WTC11 (cell line): ENCODE measurements at regions not wholly inside any gene's neighbourhood (a gene's known extent, or its start where the extent isn't known, plus 50 kb on each side); places are given as distances from the start of the nearest gene placed in this dataset.

Experiments
- ATAC-seq: fragments of 200-7000 bp; cut with Tn5 transposase; 2 replicates; pipeline ENCODE4 v1.10.0; 2021; ENCODE audit warnings: mild to moderate bottlenecking, moderate library complexity
- CTCF ChIA-PET: fragments of 300-600 bp; sonication (Branson Sonifier 250); formaldehyde crosslinking; loops from one replicate; lab custom pipeline; 2021; ENCODE audit warnings: antibody characterized with exemption; lab: Charles Lee
- POLR2A ChIA-PET: fragments of 350-600 bp; sonication (Branson Sonifier 250); formaldehyde crosslinking; loops from one replicate; lab custom pipeline; 2021; ENCODE audit warnings: antibody characterized with exemption; lab: Charles Lee
- DNase-seq: peaks from one replicate; pipeline ENCODE4 v3.0.0; 2021; ENCODE audit warnings: low spot score
- H3K27ac Mint-ChIP-seq: 2 replicates; pipeline ENCODE4 v1.8.0; 2021; ENCODE audit warnings: mixed read lengths
- H3K27me3 Mint-ChIP-seq: 2 replicates; pipeline ENCODE4 v1.8.0; 2021; ENCODE audit warnings: low read depth, mild to moderate bottlenecking, moderate library complexity, mixed read lengths
- H3K36me3 Mint-ChIP-seq: 2 replicates; pipeline ENCODE4 v1.8.0; 2021; ENCODE audit warnings: mixed read lengths
- H3K4me1 Mint-ChIP-seq: 2 replicates; pipeline ENCODE4 v1.8.0; 2022; ENCODE audit warnings: mixed read lengths
- H3K4me3 Mint-ChIP-seq: 2 replicates; pipeline ENCODE4 v1.8.0; 2021; ENCODE audit warnings: mild to moderate bottlenecking, moderate library complexity, mixed read lengths
- H3K9me3 Mint-ChIP-seq: 2 replicates; pipeline ENCODE4 v1.8.0; 2021; ENCODE audit warnings: mixed read lengths
- CREM ChIP-seq: sonication (generic); formaldehyde crosslinking; IDR thresholded peaks from 2 replicates; pipeline ENCODE4 v1.8.1; 2022; ENCODE audit warnings: mild to moderate bottlenecking, missing genetic modification reagents, moderate library complexity
- ELF4 ChIP-seq: sonication (generic); formaldehyde crosslinking; IDR thresholded peaks from 2 replicates; pipeline ENCODE4 v1.8.1; 2022; ENCODE audit warnings: low read depth, mild to moderate bottlenecking, moderate library complexity, missing genetic modification reagents
- ESRRA ChIP-seq: sonication (generic); formaldehyde crosslinking; IDR thresholded peaks from 2 replicates; pipeline ENCODE4 v1.8.1; 2022; ENCODE audit warnings: mild to moderate bottlenecking, missing genetic modification reagents, borderline replicate concordance
- FOXK1 ChIP-seq: sonication (generic); formaldehyde crosslinking; IDR thresholded peaks from 2 replicates; pipeline ENCODE4 v1.8.0; 2022; ENCODE audit warnings: mild to moderate bottlenecking, moderate library complexity, missing genetic modification reagents
- GRHL2 ChIP-seq: fragments of 250-450 bp; sonication (Bioruptor Pico); IDR thresholded peaks from 2 replicates; pipeline ENCODE4 v1.8.0; 2022; ENCODE audit warnings: mild to moderate bottlenecking, moderate library complexity; ENCODE audit not compliant: insufficient replicate concordance, severe bottlenecking
- HMGA2 ChIP-seq: fragments of 250-450 bp; sonication (Bioruptor Pico); IDR thresholded peaks from 2 replicates; pipeline ENCODE4 v1.4.0; 2021; ENCODE audit warnings: mild to moderate bottlenecking, moderate library complexity
- JAZF1 ChIP-seq: fragments of 250-450 bp; sonication (Bioruptor Pico); IDR thresholded peaks from 2 replicates; pipeline ENCODE4 v1.9.0; 2021; ENCODE audit warnings: moderate library complexity, mild to moderate bottlenecking, inconsistent platforms
- RORB ChIP-seq: fragments of 250-450 bp; sonication (Bioruptor Pico); IDR thresholded peaks from 2 replicates; pipeline ENCODE4 v1.9.0; 2021; ENCODE audit warnings: mild to moderate bottlenecking
- SP1 ChIP-seq: sonication (generic); formaldehyde crosslinking; conservative IDR thresholded peaks from 2 replicates; pipeline ENCODE4 v1.8.1; 2022; ENCODE audit warnings: missing genetic modification reagents
- ZNF219 ChIP-seq: sonication (generic); formaldehyde crosslinking; IDR thresholded peaks from 2 replicates; pipeline ENCODE4 v1.8.0; 2023; ENCODE audit warnings: missing genetic modification reagents, mild to moderate bottlenecking, borderline replicate concordance
- ZNF232 ChIP-seq: sonication (generic); formaldehyde crosslinking; IDR thresholded peaks from 2 replicates; pipeline ENCODE4 v1.8.0; 2022; ENCODE audit warnings: mild to moderate bottlenecking, missing genetic modification reagents
- ZNF416 ChIP-seq: fragments of 250-450 bp; sonication (Bioruptor Pico); IDR thresholded peaks from 2 replicates; pipeline ENCODE4 v1.9.0; 2021; ENCODE audit warnings: mild to moderate bottlenecking, inconsistent platforms
- TF ChIP-seq, protein P1 (sequence below): sonication (generic); formaldehyde crosslinking; IDR thresholded peaks from 2 replicates; pipeline ENCODE4 v1.8.1; 2023; ENCODE audit warnings: mild to moderate bottlenecking, missing genetic modification reagents, moderate library complexity
- TF ChIP-seq, protein P2 (sequence below): sonication (generic); formaldehyde crosslinking; IDR thresholded peaks from 2 replicates; pipeline ENCODE4 v1.8.1; 2022; ENCODE audit warnings: low read depth, mild to moderate bottlenecking, moderate library complexity, missing genetic modification reagents, borderline replicate concordance
- TF ChIP-seq, protein P3 (sequence below): sonication (generic); formaldehyde crosslinking; IDR thresholded peaks from 2 replicates; pipeline ENCODE4 v1.8.0; 2022; ENCODE audit warnings: mild to moderate bottlenecking, missing genetic modification reagents
- TF ChIP-seq, protein P4 (sequence below): sonication (generic); formaldehyde crosslinking; IDR thresholded peaks from 2 replicates; pipeline ENCODE4 v1.8.0; 2022; ENCODE audit warnings: mild to moderate bottlenecking, missing genetic modification reagents
- TF ChIP-seq, protein P5 (sequence below): fragments of 250-450 bp; sonication (Bioruptor Pico); IDR thresholded peaks from 2 replicates; pipeline ENCODE4 v1.9.0; 2021; ENCODE audit warnings: mild to moderate bottlenecking
- TF ChIP-seq, protein P6 (sequence below): sonication (generic); formaldehyde crosslinking; IDR thresholded peaks from 2 replicates; pipeline ENCODE4 v1.8.0; 2023; ENCODE audit warnings: missing genetic modification reagents
- TF ChIP-seq, protein P7 (sequence below): fragments of 200-600 bp; IDR thresholded peaks from 2 replicates; pipeline ENCODE4 v1.8.0; 2022; ENCODE audit warnings: antibody characterized with exemption

DNA sequence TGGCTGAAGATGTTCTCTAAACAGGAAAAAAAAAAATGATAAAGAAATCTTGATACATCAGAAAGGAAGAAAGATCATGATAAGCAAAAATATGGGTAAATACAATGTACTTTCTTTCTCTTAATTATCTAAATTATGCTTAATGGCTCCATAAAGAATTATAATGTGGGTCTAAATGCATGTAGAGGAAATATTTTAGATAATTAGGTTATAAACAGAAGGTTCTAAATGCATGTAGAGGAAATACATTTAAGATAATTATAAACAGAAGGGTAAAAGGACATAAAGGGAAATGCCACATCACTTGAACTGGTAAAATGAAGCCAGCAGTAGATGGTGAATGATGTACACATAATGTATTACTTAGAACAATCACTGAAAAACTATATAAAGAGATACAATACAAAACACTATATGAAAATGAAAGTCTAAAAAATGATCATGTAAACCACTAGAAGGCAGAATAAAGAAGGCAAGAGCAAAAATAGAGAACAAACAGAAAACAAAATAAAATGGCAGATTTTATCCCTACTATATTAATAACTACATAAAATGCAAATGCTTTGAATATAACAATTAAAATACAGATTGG, 308.4 kb upstream of the CDH2 start:
- no peaks in the 10 kb centered on the region for H3K4me1 Mint-ChIP-seq
- H3K27me3 Mint-ChIP-seq = no peaks in the 10 kb centered on the region; the same call in 1 of the 2 replicates
- no peak overlapping the region for H3K27ac Mint-ChIP-seq
- H3K4me3 Mint-ChIP-seq = no peak overlapping the region
- ChIA-PET POLR2A (no interaction called here), CTCF (no interaction called here)
- no peak for DNase-seq
- TF ChIP-seq JAZF1 (no peak), ESRRA (CRISPR knock-in tag) (no peak), RORB (CRISPR knock-in tag) (no peak), ZNF416 (no peak), ELF4 (CRISPR knock-in tag) (no peak), HMGA2 (CRISPR knock-in tag) (no peak), SP1 (CRISPR knock-in tag) (no peak), GRHL2 (CRISPR knock-in tag) (no peak), FOXK1 (CRISPR knock-in tag) (no peak), ZNF232 (no peak)
- TF ChIP-seq, protein P1, sequence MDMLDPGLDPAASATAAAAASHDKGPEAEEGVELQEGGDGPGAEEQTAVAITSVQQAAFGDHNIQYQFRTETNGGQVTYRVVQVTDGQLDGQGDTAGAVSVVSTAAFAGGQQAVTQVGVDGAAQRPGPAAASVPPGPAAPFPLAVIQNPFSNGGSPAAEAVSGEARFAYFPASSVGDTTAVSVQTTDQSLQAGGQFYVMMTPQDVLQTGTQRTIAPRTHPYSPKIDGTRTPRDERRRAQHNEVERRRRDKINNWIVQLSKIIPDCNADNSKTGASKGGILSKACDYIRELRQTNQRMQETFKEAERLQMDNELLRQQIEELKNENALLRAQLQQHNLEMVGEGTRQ (CRISPR knock-in tag) = no peak
- TF ChIP-seq, protein P2, sequence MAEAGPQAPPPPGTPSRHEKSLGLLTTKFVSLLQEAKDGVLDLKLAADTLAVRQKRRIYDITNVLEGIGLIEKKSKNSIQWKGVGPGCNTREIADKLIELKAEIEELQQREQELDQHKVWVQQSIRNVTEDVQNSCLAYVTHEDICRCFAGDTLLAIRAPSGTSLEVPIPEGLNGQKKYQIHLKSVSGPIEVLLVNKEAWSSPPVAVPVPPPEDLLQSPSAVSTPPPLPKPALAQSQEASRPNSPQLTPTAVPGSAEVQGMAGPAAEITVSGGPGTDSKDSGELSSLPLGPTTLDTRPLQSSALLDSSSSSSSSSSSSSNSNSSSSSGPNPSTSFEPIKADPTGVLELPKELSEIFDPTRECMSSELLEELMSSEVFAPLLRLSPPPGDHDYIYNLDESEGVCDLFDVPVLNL (CRISPR knock-in tag) = no peak
- TF ChIP-seq, protein P3, sequence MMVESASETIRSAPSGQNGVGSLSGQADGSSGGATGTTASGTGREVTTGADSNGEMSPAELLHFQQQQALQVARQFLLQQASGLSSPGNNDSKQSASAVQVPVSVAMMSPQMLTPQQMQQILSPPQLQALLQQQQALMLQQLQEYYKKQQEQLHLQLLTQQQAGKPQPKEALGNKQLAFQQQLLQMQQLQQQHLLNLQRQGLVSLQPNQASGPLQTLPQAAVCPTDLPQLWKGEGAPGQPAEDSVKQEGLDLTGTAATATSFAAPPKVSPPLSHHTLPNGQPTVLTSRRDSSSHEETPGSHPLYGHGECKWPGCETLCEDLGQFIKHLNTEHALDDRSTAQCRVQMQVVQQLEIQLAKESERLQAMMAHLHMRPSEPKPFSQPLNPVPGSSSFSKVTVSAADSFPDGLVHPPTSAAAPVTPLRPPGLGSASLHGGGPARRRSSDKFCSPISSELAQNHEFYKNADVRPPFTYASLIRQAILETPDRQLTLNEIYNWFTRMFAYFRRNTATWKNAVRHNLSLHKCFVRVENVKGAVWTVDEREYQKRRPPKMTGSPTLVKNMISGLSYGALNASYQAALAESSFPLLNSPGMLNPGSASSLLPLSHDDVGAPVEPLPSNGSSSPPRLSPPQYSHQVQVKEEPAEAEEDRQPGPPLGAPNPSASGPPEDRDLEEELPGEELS (CRISPR knock-in tag) = no peak
- TF ChIP-seq, protein P4, sequence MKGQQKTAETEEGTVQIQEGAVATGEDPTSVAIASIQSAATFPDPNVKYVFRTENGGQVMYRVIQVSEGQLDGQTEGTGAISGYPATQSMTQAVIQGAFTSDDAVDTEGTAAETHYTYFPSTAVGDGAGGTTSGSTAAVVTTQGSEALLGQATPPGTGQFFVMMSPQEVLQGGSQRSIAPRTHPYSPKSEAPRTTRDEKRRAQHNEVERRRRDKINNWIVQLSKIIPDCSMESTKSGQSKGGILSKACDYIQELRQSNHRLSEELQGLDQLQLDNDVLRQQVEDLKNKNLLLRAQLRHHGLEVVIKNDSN (CRISPR knock-in tag) = no peak
- ATAC-seq = no peak
- no peaks in the 10 kb centered on the region for H3K9me3 Mint-ChIP-seq
- H3K36me3 Mint-ChIP-seq = no peaks in the 10 kb centered on the region

DNA sequence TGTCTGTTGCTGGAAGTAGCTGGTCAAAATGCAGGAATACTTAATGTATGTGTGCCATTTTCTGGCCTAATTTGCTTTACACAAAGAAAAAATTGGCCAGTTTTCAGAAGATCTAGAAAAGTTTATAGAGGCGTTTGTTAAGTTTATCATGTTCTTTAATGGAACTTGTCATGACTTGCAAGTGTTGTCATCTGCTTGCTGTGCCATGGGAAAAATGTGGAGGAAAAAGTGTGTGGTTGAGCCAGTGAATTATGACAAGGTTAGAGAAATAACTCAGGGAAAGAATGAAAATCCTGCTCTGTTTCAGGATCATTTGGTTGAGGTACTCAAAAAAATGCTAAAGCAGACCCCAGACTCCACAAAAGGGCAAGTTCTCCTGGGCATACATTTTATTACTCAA, 301.6 kb upstream of the CDH2 start:
- ATAC-seq (no peak), DNase-seq (no peak)
- Mint-ChIP-seq H3K36me3 (peaks cover 22% of the 10 kb centered on the region), H3K27me3 (no peaks in the 10 kb centered on the region), H3K9me3 (peaks cover 40% of the 10 kb centered on the region), H3K27ac (no peak overlapping the region), H3K4me1 (peaks cover under 1% of the 10 kb centered on the region; the same call in 1 of the 2 replicates), H3K4me3 (no peak overlapping the region)
- POLR2A ChIA-PET = interaction anchor here (0.5 kb wide), 1 partner anchor 286 kb away, joined by 3 read pairs; no protein-coding TSS in a partner anchor
- CTCF ChIA-PET = interaction anchor here (1.5 kb wide), 1 partner anchor 9 kb away, joined by 4 read pairs; no protein-coding TSS in a partner anchor
- no peak for TF ChIP-seq GRHL2 (CRISPR knock-in tag)
- TF ChIP-seq CREM (CRISPR knock-in tag) = no peak
- no peak for TF ChIP-seq RORB (CRISPR knock-in tag)
- TF ChIP-seq, protein P5, sequence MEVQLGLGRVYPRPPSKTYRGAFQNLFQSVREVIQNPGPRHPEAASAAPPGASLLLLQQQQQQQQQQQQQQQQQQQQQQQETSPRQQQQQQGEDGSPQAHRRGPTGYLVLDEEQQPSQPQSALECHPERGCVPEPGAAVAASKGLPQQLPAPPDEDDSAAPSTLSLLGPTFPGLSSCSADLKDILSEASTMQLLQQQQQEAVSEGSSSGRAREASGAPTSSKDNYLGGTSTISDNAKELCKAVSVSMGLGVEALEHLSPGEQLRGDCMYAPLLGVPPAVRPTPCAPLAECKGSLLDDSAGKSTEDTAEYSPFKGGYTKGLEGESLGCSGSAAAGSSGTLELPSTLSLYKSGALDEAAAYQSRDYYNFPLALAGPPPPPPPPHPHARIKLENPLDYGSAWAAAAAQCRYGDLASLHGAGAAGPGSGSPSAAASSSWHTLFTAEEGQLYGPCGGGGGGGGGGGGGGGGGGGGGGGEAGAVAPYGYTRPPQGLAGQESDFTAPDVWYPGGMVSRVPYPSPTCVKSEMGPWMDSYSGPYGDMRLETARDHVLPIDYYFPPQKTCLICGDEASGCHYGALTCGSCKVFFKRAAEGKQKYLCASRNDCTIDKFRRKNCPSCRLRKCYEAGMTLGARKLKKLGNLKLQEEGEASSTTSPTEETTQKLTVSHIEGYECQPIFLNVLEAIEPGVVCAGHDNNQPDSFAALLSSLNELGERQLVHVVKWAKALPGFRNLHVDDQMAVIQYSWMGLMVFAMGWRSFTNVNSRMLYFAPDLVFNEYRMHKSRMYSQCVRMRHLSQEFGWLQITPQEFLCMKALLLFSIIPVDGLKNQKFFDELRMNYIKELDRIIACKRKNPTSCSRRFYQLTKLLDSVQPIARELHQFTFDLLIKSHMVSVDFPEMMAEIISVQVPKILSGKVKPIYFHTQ = no peak
- TF ChIP-seq, protein P6, sequence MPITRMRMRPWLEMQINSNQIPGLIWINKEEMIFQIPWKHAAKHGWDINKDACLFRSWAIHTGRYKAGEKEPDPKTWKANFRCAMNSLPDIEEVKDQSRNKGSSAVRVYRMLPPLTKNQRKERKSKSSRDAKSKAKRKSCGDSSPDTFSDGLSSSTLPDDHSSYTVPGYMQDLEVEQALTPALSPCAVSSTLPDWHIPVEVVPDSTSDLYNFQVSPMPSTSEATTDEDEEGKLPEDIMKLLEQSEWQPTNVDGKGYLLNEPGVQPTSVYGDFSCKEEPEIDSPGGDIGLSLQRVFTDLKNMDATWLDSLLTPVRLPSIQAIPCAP (CRISPR knock-in tag) = no peak
- TF ChIP-seq, protein P7, sequence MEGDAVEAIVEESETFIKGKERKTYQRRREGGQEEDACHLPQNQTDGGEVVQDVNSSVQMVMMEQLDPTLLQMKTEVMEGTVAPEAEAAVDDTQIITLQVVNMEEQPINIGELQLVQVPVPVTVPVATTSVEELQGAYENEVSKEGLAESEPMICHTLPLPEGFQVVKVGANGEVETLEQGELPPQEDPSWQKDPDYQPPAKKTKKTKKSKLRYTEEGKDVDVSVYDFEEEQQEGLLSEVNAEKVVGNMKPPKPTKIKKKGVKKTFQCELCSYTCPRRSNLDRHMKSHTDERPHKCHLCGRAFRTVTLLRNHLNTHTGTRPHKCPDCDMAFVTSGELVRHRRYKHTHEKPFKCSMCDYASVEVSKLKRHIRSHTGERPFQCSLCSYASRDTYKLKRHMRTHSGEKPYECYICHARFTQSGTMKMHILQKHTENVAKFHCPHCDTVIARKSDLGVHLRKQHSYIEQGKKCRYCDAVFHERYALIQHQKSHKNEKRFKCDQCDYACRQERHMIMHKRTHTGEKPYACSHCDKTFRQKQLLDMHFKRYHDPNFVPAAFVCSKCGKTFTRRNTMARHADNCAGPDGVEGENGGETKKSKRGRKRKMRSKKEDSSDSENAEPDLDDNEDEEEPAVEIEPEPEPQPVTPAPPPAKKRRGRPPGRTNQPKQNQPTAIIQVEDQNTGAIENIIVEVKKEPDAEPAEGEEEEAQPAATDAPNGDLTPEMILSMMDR = no peak
- no peak for TF ChIP-seq ZNF219 (CRISPR knock-in tag)
